C1 segment of cervical spinal cord (tissue), 14 donors: ENCODE measurements at regions not wholly inside any gene's neighbourhood (a gene's known extent, or its start where the extent isn't known, plus 50 kb on each side); places are given as distances from the start of the nearest gene placed in this dataset.

ENCODE experiments used
- DNase-seq, 14 donors: peaks; one replicate each; lab custom pipeline; 2025; lab: John Stamatoyannopoulos, UW

DNA sequence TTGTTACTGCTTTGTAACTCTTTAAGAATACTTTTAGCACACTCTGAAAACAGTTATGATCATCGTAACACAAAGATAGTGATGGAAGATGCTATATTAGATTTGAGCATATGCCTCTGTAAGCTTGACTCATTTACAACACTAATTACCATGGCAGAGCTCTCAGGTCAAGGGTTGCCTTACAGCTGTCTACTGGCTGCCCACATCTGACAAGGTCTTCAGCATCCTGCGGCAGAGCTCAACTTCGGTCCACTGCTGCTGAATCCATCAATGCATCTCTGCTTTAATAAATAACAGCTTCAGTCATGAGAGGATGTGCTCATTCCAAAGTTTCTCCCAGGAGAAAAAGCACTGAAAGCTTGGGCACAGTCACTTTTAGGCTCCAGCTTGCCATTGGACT lies 449.4 kb downstream of the RASEF start:
- DNase-seq: no peak

GRCh38 chr9:82616545-82616944 lies 446.4 kb downstream of the RASEF start:
- no peak for DNase-seq

DNA sequence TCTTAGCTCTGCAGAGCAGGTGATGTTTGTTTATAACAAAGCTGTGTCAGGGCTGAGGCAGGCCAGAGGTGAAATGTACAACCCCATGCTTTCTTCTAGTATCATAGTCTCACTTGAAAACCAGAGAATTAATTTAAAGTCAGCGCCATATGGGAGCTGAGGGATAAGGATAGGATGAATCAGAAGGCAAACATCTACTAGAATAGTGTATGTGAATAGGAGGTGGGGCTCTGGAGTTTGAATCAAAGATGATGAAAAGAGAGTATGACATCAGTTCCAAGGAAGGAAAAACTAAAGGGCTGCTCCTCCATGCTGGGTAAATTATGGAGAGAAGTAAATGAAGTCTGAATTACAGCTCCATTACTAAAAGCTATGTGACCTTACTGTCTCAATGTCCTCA lies 441.5 kb downstream of the RASEF start:
- no peak for DNase-seq

DNA sequence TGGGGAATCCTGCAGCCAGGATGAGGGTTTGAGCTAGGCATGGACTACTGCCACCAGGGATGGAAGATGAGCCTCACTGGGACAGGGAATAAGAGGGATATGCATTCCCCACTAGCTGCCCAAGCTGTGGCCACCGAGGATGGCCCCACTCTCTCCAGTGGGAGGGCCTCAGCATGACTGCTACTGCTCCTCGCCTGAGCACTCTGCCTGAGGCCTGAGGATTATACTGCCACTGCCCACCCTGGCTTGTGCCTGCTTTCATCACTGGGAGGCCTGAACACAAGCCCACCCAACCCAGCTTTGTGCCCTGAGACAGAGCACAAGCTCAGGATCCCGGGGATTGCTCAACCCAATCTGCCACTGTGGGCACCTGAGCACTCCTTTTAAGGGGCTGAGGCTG lies 425.6 kb downstream of the RASEF start:
- no peak for DNase-seq

GRCh38 chr9:82645600-82645999 lies 417.3 kb downstream of the RASEF start:
- DNase-seq: no peak

GRCh38 chr9:82650368-82650767 lies 412.6 kb downstream of the RASEF start:
- no peak for DNase-seq

GRCh38 chr9:82651474-82651873 lies 411.5 kb downstream of the RASEF start:
- no peak for DNase-seq

- DNase-seq: no peak
Observed at GRCh38 chr9:82665324-82665723, 397.6 kb downstream of the RASEF start.

GRCh38 chr9:82668689-82669199 lies 394.2 kb downstream of the RASEF start:
- no peak for DNase-seq

DNA sequence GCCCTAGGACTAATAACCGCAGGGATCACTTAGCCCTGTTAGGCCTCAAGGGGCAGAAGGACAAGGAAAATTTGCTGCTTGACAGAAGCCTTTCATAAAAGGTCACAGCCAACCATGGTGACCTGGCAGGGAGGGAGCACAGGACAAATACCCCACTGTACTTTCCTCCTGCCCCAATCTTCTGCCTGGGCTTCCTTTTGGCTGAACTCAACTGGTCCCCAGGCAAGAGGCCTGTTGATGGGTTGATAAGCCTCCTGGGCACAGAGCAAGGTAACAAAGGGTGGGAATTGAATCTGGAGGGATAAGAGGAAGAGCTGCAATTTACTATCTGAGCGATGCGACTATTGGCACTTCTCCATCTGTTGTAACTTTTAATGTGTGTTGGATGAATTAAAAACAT lies 392.9 kb downstream of the RASEF start:
- DNase-seq: no peak

DNA sequence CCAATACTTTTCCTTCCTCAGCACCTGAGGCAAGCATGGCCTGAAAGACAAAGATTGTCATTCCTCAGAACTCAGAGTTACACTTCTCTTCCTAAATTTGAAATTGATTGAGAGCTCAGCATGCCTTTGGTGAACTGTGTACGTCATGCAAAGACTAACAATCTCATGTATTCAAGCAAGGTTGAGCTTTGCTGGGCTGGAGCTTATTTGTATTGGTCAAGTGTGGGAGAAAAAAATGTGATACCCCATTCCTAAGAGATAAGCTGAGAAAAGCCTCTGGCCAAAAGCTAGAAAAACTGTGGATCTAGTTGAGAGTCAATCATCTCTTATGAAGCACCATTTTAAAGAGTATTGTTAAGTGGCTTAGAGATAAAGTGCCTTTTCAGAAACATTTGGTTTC lies 392.2 kb downstream of the RASEF start:
- DNase-seq: no peak

DNA sequence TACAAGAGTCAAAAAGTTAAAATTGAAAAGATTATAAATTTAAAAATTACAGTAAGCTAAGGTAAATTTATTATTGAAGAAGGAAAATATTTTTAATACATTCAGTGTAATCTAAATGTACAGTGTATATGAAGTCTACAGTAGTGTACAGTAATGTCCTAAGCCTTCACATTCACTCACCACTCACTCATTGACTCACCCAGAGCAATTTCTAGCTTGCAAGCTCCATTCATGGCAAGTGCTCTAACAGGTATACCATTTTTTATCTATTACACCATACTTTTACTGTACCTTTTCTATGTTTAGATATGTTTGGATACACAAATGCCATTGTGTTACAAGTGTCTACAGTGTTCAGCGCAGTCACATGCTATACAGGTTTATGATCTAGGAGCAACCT lies 389.7 kb downstream of the RASEF start:
- no peak for DNase-seq

- no peak for DNase-seq
Observed at GRCh38 chr9:82673919-82674318, 389.0 kb downstream of the RASEF start.

GRCh38 chr9:82675102-82675501 lies 387.8 kb downstream of the RASEF start:
- no peak for DNase-seq

GRCh38 chr9:82675605-82676004 lies 387.3 kb downstream of the RASEF start:
- no peak for DNase-seq

GRCh38 chr9:82677086-82677485 lies 385.9 kb downstream of the RASEF start:
- DNase-seq: no peak

DNA sequence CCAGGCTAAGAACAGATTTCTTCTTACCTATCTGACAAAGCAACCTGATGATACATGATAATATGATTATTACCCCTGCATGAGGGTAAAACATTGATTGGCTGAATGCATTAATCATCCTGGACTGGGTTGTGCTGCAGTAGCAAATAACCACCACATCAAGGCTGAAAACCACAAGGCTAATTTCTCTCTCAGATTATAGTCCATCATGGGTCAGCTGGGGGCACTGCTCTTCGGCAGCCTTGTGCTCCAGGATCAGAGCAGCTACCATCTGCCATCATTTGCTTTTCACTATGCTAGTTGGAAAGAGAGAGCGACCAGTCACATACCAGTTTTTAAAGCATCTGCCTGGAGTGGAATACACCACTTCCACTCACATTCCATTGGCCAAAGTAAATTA lies 383.5 kb downstream of the RASEF start:
- DNase-seq: peak in 1 of 14 donors; percentile 14

- DNase-seq: no peak
Observed at GRCh38 chr9:82680179-82680935, 382.6 kb downstream of the RASEF start.

- DNase-seq: peak in 1 of 14 donors; percentile 14
Observed at GRCh38 chr9:82681809-82682208, 381.1 kb downstream of the RASEF start.

- DNase-seq: peak in 1 of 14 donors; percentile 77
Observed at GRCh38 chr9:82682431-82682830, 380.5 kb downstream of the RASEF start.

GRCh38 chr9:82695704-82696103 lies 367.2 kb downstream of the RASEF start:
- DNase-seq: no peak

- DNase-seq: no peak
Observed at GRCh38 chr9:82706786-82707185, 356.2 kb downstream of the RASEF start.

DNA sequence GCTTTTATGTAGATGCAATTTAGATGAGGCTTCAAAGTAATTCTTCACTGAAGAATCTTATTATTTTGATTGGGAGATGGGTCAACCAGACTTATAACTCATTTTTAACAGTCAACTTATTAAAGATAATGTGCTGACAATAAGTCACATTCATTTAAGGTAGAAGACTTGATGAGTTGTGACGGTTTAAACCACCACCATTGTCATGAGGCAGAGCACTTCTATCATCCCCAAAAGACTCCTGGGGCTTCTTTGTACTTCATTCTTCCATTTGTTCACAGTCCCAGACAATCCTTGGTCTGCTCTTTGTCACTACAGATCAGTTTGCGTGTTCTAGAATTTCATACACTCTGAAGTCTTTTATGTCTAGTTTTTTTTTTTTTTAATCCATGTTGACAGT lies 346.1 kb downstream of the RASEF start:
- DNase-seq: no peak

DNA sequence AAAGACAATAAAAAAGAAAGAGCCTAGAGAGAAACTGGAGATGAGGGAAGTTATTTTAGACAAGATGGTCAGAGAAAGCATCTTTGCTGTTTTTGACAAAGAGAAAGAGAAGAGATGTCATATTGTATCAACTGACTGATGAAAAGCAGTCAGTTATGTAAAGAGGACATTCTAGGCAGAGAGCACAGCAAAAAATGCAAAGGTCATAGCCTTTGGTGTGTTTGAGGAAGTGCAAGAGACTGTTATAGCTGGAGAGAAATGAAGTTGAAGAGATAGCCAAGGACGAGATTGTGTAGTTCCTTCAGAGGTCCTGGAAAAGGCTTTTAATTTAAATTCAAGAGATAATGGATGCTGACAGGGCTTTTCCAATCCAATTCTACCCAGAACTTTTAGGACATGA lies 342.4 kb downstream of the RASEF start:
- no peak for DNase-seq
